ELF-1 (cell line): ENCODE measurements at regions not wholly inside any gene's neighbourhood (a gene's known extent, or its start where the extent isn't known, plus 50 kb on each side); places are given as distances from the start of the nearest gene placed in this dataset.
"Not testable (repeated sequence)": the region's sequence is repeated elsewhere in the genome, so short reads cannot be mapped to it uniquely, and the experiment has no call there.

Experiments
- DNase-seq: peaks from one replicate; pipeline ENCODE4 v3.0.0-alpha.2; 2016; ENCODE audit warnings: low read depth, low spot score

DNA sequence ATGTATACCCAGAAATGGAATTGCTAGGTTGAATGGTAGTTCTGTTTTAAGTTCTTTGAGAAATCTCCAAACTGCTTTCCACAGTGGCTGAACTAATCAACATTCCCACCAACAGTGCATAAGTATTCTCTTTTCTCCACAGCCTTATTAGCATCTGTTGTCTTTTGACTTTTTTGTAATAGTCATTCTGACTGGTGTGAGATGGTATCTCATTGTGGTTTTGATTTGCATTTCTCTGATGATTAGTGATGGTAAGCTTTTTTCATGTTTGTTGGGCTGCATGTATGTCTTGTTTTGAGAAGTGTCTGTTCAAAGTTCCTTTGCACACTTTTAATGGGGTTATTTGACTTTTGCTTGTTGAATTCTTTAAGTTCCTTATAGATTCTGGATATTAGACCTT, 52.4 kb upstream of the EHHADH start:
- not testable (repeated sequence) for DNase-seq

DNA sequence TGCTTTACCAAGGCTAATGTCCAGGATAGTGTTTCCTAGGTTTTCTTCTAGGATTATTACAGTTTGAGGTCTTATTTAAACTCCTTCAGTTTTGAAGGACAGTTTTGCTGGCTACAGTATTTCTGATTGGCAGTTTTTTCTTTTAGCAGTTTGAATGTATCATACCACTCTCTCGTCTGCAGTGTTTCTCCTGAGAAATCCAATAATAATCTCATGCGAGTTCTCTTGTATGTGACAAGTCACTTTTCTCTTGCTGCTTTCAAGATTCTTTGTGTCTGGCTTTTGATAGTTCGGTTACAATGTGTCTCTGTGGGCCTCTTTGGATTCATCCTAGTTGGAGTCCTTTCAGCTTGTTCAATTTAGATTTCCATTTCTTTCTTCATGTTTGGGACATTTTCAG, 53.0 kb upstream of the EHHADH start:
- no peak for DNase-seq

GRCh38 chr3:185308126-185308754, 54.4 kb upstream of the EHHADH start:
- DNase-seq = peak; percentile 94

DNA sequence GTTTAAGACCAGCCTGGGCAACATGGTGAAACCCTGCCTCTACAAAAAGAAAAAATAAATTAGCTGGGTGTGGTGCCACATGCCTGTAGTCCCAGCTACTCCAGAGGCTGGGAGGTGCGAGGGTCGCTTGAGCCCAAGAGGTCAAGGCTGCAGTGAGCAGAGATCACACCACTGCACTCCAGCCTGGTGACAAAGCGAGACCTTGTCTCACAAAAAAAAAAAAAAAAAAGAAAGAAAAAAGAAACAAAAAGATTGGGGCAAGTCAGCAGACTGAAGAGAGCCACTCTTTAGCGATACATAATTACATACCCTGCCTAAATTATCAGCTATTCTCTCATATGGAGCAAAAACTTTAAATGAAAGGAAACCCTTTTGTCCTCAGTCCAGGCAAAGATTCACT, 53.6 kb upstream of the MAP3K13 start:
- no peak for DNase-seq

- no peak for DNase-seq
These were observed 53.1 kb upstream of the MAP3K13 start for GRCh38 chr3:185309795-185310194.

GRCh38 chr3:185311991-185312390, 50.9 kb upstream of the MAP3K13 start:
- DNase-seq = no peak
